H9 (cell line): ENCODE measurements at regions not wholly inside any gene's neighbourhood (a gene's known extent, or its start where the extent isn't known, plus 50 kb on each side); places are given as distances from the start of the nearest gene placed in this dataset.
"Not testable (repeated sequence)": the region's sequence is repeated elsewhere in the genome, so short reads cannot be mapped to it uniquely, and the experiment has no call there.

Experiments used
- DNase-seq: peaks from one replicate; pipeline ENCODE4 v3.0.0-alpha.2; 2017
- H2AFZ ChIP-seq: one replicate; pipeline ENCODE4 v1.6.1; 2013; ENCODE audit warnings: mild to moderate bottlenecking, low read length, control low read depth, moderate library complexity
- H2AK5ac ChIP-seq: 2 replicates; pipeline ENCODE4 v1.6.1; 2013; ENCODE audit warnings: low read length, control low read depth, mixed read lengths; ENCODE audit not compliant: insufficient read length
- H2BK120ac ChIP-seq: one replicate; pipeline ENCODE4 v1.6.1; 2013; ENCODE audit warnings: low read depth, mild to moderate bottlenecking, low read length, control low read depth, inconsistent platforms; ENCODE audit not compliant: poor library complexity, severe bottlenecking
- H2BK12ac ChIP-seq: 2 replicates; pipeline ENCODE4 v1.6.1; 2013; ENCODE audit warnings: low read length, control low read depth, mixed read lengths, low read depth; ENCODE audit not compliant: insufficient read length
- H2BK15ac ChIP-seq: 2 replicates; pipeline ENCODE4 v1.6.1; 2013; ENCODE audit warnings: low read depth, low read length, control low read depth
- H2BK20ac ChIP-seq: one replicate; pipeline ENCODE4 v1.6.1; 2013; ENCODE audit warnings: low read depth, mild to moderate bottlenecking, low read length, control low read depth, inconsistent platforms; ENCODE audit not compliant: poor library complexity, severe bottlenecking
- H2BK5ac ChIP-seq: 2 replicates; pipeline ENCODE4 v1.6.1; 2013; ENCODE audit warnings: low read length, control low read depth, mixed read lengths; ENCODE audit not compliant: insufficient read length
- H3K14ac ChIP-seq: 2 replicates; pipeline ENCODE4 v1.6.1; 2013; ENCODE audit warnings: low read length, control low read depth; ENCODE audit not compliant: insufficient read depth
- H3K18ac ChIP-seq: 2 replicates; pipeline ENCODE4 v1.6.1; 2013; ENCODE audit warnings: low read depth, mild to moderate bottlenecking, mixed read lengths, low read length, control low read depth; ENCODE audit not compliant: insufficient read length
- H3K23ac ChIP-seq: 2 replicates; pipeline ENCODE4 v1.6.1; 2013; ENCODE audit warnings: low read length, control low read depth, mixed read lengths, low read depth; ENCODE audit not compliant: insufficient read length
- H3K23me2 ChIP-seq: 2 replicates; pipeline ENCODE4 v1.6.1; 2013; ENCODE audit warnings: low read depth, mild to moderate bottlenecking, mixed read lengths, low read length, control low read depth; ENCODE audit not compliant: insufficient read length, poor library complexity, severe bottlenecking
- H3K27ac ChIP-seq: 2 replicates; pipeline ENCODE4 v1.5.1; 2013; ENCODE audit warnings: low read length, control low read depth, mixed read lengths, low read depth; ENCODE audit not compliant: insufficient read length
- H3K27me3 ChIP-seq: 2 replicates; pipeline ENCODE4 v1.6.1; 2013; ENCODE audit warnings: low read length, control low read depth, inconsistent platforms; ENCODE audit not compliant: insufficient read depth
- H3K4ac ChIP-seq: 2 replicates; pipeline ENCODE4 v1.6.1; 2013; ENCODE audit warnings: low read depth, mild to moderate bottlenecking, control low read depth, inconsistent platforms, low read length, moderate library complexity
- H3K4me1 ChIP-seq: 2 replicates; pipeline ENCODE4 v1.6.1; 2013; ENCODE audit warnings: low read length, control low read depth, inconsistent platforms; ENCODE audit not compliant: insufficient read depth
- H3K4me2 ChIP-seq: 2 replicates; pipeline ENCODE4 v1.6.1; 2013; ENCODE audit warnings: low read length, control low read depth, mixed read lengths; ENCODE audit not compliant: insufficient read length, insufficient read depth
- H3K56ac ChIP-seq: 2 replicates; pipeline ENCODE4 v1.6.1; 2013; ENCODE audit warnings: low read depth, mild to moderate bottlenecking, mixed read lengths, low read length, control low read depth; ENCODE audit not compliant: insufficient read length
- H3K79me1 ChIP-seq: 2 replicates; pipeline ENCODE4 v1.6.1; 2013; ENCODE audit warnings: low read depth, mild to moderate bottlenecking, moderate library complexity, low read length, control low read depth, inconsistent platforms; ENCODE audit not compliant: insufficient read depth, poor library complexity, severe bottlenecking
- H3K79me2 ChIP-seq: 2 replicates; pipeline ENCODE4 v1.6.1; 2013; ENCODE audit warnings: low read length, control low read depth, inconsistent platforms; ENCODE audit not compliant: insufficient read depth
- H3K9ac ChIP-seq: 2 replicates; pipeline ENCODE4 v1.6.1; 2013; ENCODE audit warnings: low read length, control low read depth, mixed read lengths; ENCODE audit not compliant: insufficient read length; ENCODE audit errors: extremely low read depth
- H3K9me3 ChIP-seq: one replicate; pipeline ENCODE4 v1.6.1; 2013; ENCODE audit warnings: low read depth, low read length, inconsistent platforms; ENCODE audit not compliant: control insufficient read depth
- H3T11ph ChIP-seq: one replicate; pipeline ENCODE4 v1.6.1; 2013; ENCODE audit warnings: mild to moderate bottlenecking, low read length, control low read depth, inconsistent platforms
- H4K20me1 ChIP-seq: one replicate; pipeline ENCODE4 v1.6.1; 2013; ENCODE audit not compliant: control insufficient read depth, insufficient read length, insufficient read depth
- H4K5ac ChIP-seq: 2 replicates; pipeline ENCODE4 v1.6.1; 2013; ENCODE audit warnings: low read depth, mild to moderate bottlenecking, mixed read lengths, low read length, control low read depth; ENCODE audit not compliant: insufficient read length
- H4K8ac ChIP-seq: replicated peaks from 2 replicates; pipeline ENCODE4 v1.6.1; 2013; ENCODE audit warnings: low read length, control low read depth, mixed read lengths, low read depth; ENCODE audit not compliant: insufficient read length
- H4K91ac ChIP-seq: 2 replicates; pipeline ENCODE4 v1.6.1; 2013; ENCODE audit warnings: low read depth, mild to moderate bottlenecking, moderate library complexity, mixed read lengths, low read length, control low read depth; ENCODE audit not compliant: insufficient read length
- H3K27ac Mint-ChIP-seq, 3 experiments: 2 replicates in 2 of 3; 3 replicates in 1 of 3; pipeline ENCODE4 v1.8.0; 2020 to 2021; ENCODE audit warnings: mixed read lengths in 3 of 3, mild to moderate bottlenecking in 1 of 3, moderate library complexity in 1 of 3
- H3K27me3 Mint-ChIP-seq: 2 replicates; pipeline ENCODE4 v1.8.0; 2021; ENCODE audit warnings: low read depth, mild to moderate bottlenecking, moderate library complexity, mixed read lengths
- H3K36me3 Mint-ChIP-seq, 3 experiments: 2 replicates in 2 of 3; 3 replicates in 1 of 3; pipeline ENCODE4 v1.8.0; 2020 to 2021; ENCODE audit warnings: low read depth in 3 of 3, mixed read lengths in 3 of 3; ENCODE audit not compliant: insufficient read depth in 1 of 3
- H3K4me1 Mint-ChIP-seq, 2 experiments: 2 replicates each; pipeline ENCODE4 v1.8.0; 2020; ENCODE audit warnings: mixed read lengths in 2 of 2
- H3K4me3 Mint-ChIP-seq, 2 experiments: 2 replicates in 1 of 2; 3 replicates in 1 of 2; pipeline ENCODE4 v1.8.0; 2020 to 2021; ENCODE audit warnings: mild to moderate bottlenecking in 2 of 2, mixed read lengths in 2 of 2, moderate library complexity in 1 of 2
- H3K9me3 Mint-ChIP-seq, 2 experiments: 2 replicates in 1 of 2; 3 replicates in 1 of 2; pipeline ENCODE4 v1.8.0; 2020; ENCODE audit warnings: mild to moderate bottlenecking in 2 of 2, mixed read lengths in 2 of 2, moderate library complexity in 1 of 2
- WGBS: extraction: QIAGEN DNeasy Blood & Tissue Kit; methylation state at CpG from one replicate; pipeline ENCODE4 v1.1.7; 2013; ENCODE audit warnings: missing lambda C conversion rate, low lambda C conversion rate, mixed read lengths; ENCODE audit not compliant: insufficient read length; ENCODE audit errors: extremely low coverage; 5-methylcytosine and 5-hydroxymethylcytosine counted together
- TF ChIP-seq, protein P1 (sequence below): fragments of 200-600 bp; sonication (generic); conservative IDR thresholded peaks from 3 replicates; pipeline ENCODE4 v1.8.0; 2021; ENCODE audit warnings: antibody characterized with exemption, mild to moderate bottlenecking

DNA sequence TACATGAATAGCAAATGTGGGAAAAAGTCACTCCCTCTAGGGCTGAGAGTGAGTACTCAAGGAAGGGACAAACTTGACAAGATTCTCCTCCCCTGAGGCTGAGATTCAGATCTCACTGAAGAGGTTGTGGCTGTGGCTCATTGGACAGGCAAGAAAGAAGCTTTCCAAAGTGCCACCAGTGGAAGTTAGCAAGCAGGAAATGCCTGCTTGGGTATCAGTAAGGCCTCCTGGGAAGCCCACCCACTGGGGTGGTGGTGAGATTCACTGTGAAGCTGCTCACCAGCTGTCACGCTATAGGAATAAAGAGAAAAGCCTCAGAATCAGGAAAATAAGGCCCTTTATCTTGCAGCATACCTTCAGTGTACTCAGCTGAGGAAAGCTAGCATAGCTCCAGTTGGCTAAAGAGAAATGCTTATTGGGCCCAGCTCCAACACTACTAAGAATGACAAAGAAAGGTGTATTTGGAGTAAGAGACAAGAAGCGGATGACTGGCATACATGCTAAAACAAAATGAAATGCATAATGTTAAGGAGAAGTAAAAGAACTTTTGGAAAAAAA, 274.4 kb upstream of the TOM1L1 start:
- no peak overlapping the region for H2AK5ac ChIP-seq
- Mint-ChIP-seq H3K4me1 (peaks cover 43 to 52% of the 10 kb centered on the region in 2 experiments), H3K36me3 (peaks cover 0 to 8% (median 0%) of the 10 kb centered on the region in 3 experiments; a peak in 3 of 7 replicates), H3K27me3 (no peaks in the 10 kb centered on the region), H3K4me3 (no peak overlapping the region), H3K9me3 (no peaks in the 10 kb centered on the region), H3K27ac (peak overlapping the region; percentile 0 to 95 (median 68); a peak in 6 of 7 replicates)
- H3K9me3 ChIP-seq = no peaks in the 10 kb centered on the region
- no peak overlapping the region for H3K4ac ChIP-seq
- H2BK120ac ChIP-seq = no peak overlapping the region
- H3K4me2 ChIP-seq = no peak overlapping the region
- H3K79me1 ChIP-seq = no peaks in the 10 kb centered on the region
- no CpG with 5 or more reads among the region's 2 CpGs for WGBS
- H4K91ac ChIP-seq = no peak overlapping the region
- H3K27ac ChIP-seq = peak overlapping the region; percentile 53
- H4K20me1 ChIP-seq = no peaks in the 10 kb centered on the region
- H3K79me2 ChIP-seq = no peaks in the 10 kb centered on the region
- no peaks in the 10 kb centered on the region; the same call in 1 of the 2 replicates for H3K4me1 ChIP-seq
- H3K27me3 ChIP-seq = no peaks in the 10 kb centered on the region
- no peak overlapping the region for H2AFZ ChIP-seq
- no peak overlapping the region for H3K18ac ChIP-seq
- H3K23me2 ChIP-seq = no peaks in the 10 kb centered on the region
- H3K56ac ChIP-seq = no peak overlapping the region
- DNase-seq = peak; percentile 76
- H2BK12ac ChIP-seq = no peak overlapping the region
- H2BK20ac ChIP-seq = no peak overlapping the region
- TF ChIP-seq, protein P1, sequence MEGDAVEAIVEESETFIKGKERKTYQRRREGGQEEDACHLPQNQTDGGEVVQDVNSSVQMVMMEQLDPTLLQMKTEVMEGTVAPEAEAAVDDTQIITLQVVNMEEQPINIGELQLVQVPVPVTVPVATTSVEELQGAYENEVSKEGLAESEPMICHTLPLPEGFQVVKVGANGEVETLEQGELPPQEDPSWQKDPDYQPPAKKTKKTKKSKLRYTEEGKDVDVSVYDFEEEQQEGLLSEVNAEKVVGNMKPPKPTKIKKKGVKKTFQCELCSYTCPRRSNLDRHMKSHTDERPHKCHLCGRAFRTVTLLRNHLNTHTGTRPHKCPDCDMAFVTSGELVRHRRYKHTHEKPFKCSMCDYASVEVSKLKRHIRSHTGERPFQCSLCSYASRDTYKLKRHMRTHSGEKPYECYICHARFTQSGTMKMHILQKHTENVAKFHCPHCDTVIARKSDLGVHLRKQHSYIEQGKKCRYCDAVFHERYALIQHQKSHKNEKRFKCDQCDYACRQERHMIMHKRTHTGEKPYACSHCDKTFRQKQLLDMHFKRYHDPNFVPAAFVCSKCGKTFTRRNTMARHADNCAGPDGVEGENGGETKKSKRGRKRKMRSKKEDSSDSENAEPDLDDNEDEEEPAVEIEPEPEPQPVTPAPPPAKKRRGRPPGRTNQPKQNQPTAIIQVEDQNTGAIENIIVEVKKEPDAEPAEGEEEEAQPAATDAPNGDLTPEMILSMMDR = peak; percentile 27; the same call in 2 of the 3 replicates
- H3K14ac ChIP-seq = no peak overlapping the region
- no peak overlapping the region for H2BK15ac ChIP-seq
- H4K5ac ChIP-seq = no peak overlapping the region
- no peak overlapping the region for H2BK5ac ChIP-seq
- H3K23ac ChIP-seq = no peak overlapping the region
- no peak overlapping the region for H4K8ac ChIP-seq
- H3T11ph ChIP-seq = no peak overlapping the region
- no peak overlapping the region for H3K9ac ChIP-seq

DNA sequence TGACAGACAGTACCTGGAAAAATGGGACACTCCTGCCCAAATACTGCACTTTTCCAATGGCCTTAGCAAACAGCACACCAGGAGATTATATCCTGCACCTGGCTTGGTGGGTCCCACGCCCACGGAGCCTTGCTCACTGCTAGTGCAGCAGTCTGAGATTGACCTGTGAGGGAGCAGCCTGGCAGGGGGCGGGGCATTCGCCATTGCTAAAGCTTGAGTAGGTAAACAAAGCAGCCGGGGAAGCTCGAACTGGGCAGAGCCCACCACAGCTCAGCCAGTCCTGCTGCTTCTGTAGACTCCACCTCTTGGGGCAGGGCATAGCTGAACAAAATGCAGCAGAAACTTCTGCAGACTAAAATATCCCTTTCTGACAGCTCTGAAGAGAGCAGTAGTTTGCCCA, 261.2 kb upstream of the TOM1L1 start:
- not testable (repeated sequence) for H3K27ac Mint-ChIP-seq, H3K9ac ChIP-seq, H2BK5ac ChIP-seq, H3K14ac ChIP-seq, H2BK15ac ChIP-seq, H3K4me1 ChIP-seq, H3K4me2 ChIP-seq, H3K27me3 Mint-ChIP-seq, H4K8ac ChIP-seq, H3K18ac ChIP-seq, H3K79me2 ChIP-seq, H3K27ac ChIP-seq, H2BK20ac ChIP-seq, H3K4me3 Mint-ChIP-seq, H3K4ac ChIP-seq, H3K23me2 ChIP-seq, H2AK5ac ChIP-seq, H2BK120ac ChIP-seq, DNase-seq, H3K27me3 ChIP-seq, H3K79me1 ChIP-seq, H2BK12ac ChIP-seq, H4K91ac ChIP-seq, H3K56ac ChIP-seq, H3K23ac ChIP-seq, H3K9me3 ChIP-seq, H3T11ph ChIP-seq, H4K5ac ChIP-seq, H2AFZ ChIP-seq, H4K20me1 ChIP-seq
- Mint-ChIP-seq H3K36me3 (peaks cover 4 to 35% (median 20%) of the 10 kb centered on the region in 3 experiments), H3K4me1 (peaks cover 12 to 13% of the 10 kb centered on the region in 2 experiments), H3K9me3 (peaks cover 31 to 34% of the 10 kb centered on the region in 2 experiments)
- no CpG with 5 or more reads among the region's 6 CpGs for WGBS
